ENCODE measurements at regions not wholly inside any gene's neighbourhood (a gene's known extent, or its start where the extent isn't known, plus 50 kb on each side); places are given as distances from the start of the nearest gene placed in this dataset.
"Not testable (repeated sequence)": the region's sequence is repeated elsewhere in the genome, so short reads cannot be mapped to it uniquely, and the experiment has no call there.

DNA sequence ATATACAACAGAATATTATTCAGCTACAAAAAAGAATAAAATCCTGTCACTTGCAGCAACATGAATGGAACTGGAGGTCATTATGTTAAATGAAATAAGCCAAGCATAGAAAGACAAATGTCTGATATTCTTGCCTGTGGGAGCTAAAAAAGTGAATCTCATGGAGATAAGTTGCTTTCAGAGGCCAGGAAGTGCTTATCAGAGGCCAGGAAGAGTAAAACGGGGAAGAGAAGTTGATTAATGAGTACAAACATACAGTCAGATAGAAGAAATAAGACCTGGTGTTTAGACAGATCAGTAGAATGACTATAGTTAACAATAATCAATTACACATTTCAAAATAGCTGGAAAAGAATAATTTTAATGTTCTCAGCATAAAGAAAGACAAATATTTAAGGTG, 54.4 kb upstream of the CPHXL start:
- DNase-seq (ENCODE audit: low spot score): no peak

DNA sequence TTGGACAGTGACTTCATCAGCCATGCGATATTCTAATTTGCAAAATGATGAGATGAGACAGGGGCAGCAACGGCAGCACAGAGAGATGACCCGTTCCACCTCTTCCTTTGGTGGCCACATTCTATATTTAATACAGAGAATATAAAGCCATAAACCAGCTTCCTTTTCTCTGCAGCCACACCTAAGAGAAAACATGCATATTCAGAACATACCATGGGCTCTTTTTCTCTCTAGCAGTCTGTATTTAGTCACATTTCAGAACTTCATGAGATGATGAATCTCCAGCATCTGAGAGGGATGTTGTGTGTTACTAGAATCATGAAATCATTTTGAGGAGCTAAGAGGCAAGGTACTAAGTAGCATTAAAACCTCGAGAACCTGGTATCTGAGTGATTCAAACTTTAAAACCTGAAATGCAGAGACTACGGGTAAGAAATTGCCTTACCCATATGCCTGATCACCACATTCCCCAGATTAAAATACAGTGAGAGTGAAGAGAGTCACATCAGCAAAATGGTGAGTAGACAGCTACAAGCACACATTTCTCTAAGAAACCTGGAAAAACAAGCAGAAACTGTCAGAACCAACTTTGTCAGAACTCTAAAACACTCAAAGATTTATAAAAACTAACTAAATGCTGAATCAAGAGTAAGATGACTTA, 55.5 kb upstream of the CPHXL start:
- no peak for DNase-seq (ENCODE audit: low spot score)

DNA sequence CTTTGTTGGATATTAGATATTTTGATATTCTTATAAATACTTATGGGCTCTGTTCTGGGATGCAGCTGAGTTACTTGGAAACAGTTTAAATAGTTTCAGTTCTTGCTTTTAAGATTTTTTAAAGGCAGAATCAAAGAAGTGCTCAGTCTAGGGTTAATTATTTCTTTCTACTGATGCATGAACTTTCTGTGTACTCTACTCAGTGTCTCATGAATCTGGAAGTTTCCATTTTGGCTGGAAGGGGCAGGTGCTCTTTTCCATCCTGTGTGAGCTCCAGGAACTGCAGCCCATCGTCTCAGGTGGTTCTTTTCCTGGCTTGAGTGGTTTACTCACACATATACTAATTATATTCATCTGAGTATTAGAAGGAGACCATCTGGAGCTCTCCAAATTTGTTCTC, 61.1 kb upstream of the CPHXL start:
- DNase-seq (ENCODE audit: low spot score): no peak

DNA sequence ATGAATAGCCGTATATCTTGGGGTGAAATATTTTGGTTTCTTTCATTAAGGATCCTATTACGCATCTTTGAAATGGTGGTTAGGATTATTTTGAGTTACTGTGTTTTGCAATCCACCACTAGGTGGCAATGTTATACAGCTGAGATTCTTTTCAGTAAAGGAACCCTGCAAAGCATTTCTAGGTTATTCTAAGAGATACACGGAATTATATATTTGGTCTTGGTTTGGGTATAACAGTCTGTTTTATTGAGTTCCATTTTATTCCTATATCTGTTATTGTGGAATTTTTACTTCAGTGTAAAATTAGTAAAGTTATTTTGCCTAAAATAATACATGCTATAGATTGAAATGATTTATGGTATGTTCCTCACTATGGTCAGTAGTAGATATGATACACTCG, 62.9 kb upstream of the CPHXL start:
- DNase-seq (ENCODE audit: low spot score): peak; percentile 65

DNA sequence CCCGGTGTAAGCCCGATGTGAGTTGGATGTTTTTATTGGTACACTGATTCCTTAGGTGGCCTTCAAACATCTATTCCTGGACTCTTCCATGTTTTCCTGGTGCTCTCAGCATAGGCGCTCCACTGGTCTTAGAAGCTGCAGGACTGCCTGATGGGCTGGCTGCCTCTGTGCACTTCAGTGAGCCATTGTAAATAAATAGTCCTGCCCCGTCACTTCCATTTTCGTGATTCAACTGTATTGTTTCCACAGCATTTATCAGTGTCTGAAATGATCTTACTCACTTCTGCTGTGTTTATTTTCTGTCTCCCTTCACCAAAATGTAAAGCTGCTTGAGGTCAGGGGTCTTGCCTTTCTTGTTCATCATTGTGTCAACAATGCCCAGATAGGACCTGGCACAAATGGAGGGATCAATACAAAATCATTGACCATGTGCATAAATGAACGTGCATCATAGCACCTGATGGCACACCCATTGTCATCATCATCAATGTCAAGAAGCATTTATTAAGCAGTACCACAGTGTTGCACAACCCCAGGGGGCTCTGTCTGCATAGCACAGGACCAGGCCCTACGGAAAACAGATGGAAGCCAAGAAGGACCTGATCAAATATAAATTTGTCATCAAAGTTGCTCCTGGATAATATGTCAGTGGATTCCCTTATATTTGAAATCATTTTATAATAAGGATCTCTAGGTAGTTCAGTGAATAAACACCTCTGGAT, 66.6 kb upstream of the CPHXL start:
- DNase-seq (ENCODE audit: low spot score): no peak

DNA sequence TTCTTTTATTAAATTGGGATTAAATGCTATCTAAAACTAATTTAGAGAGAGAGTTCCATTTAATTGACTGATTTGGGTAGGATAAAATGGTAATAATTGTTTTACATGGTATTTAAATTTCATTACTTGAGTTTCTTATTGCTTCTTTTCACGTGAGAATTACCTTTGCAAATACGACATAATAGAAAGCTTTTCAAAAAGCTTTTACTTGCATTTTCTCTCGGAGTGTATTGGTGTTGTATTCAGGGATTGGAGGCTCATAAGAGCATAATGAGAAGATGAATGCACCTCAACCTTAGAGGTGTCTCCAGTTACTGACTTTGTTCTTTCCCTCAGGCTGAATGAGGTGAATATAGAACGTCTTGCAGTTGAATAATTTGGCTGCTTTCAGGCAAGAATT, 67.4 kb upstream of the CPHXL start:
- no peak for DNase-seq (ENCODE audit: low spot score)

DNA sequence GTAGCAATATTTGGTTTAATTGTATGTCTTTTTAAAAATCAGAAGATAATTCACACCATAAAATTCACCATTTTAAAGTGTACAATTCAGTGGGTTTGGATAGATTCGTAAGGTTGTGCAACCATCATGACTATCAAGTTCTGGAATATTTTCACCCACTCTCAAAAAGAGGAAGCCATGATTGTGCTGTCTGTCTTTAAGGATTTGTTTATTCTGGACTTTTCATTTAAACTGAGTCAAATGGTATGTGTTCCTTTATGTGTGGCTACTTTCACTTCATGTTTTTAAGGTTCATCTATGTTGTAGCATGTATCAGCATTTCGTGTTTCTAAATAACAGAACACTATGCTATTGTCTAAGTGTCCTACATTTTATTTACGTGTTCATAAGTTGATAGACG, 68.1 kb upstream of the CPHXL start:
- no peak for DNase-seq (ENCODE audit: low spot score)

DNA sequence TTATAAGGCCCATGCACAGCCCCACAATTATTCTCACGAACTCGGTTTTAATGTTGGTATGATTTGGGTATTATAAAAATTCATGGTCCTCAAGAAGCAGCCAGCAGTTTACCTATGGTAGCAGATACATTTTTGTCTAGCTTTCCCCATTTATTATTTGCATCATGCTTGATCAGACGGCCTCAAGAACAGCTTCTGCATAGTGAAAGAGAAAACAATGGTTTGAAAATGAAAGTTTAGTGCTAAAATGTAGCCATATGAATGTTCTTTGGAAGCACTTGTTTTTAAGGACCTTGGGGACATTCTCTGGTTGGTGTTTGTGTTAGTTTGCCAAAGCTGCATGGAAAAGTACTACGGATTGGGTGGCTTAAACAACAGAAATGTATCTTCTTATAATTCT, 72.4 kb upstream of the CPHXL start:
- no peak for DNase-seq (ENCODE audit: low spot score)

DNA sequence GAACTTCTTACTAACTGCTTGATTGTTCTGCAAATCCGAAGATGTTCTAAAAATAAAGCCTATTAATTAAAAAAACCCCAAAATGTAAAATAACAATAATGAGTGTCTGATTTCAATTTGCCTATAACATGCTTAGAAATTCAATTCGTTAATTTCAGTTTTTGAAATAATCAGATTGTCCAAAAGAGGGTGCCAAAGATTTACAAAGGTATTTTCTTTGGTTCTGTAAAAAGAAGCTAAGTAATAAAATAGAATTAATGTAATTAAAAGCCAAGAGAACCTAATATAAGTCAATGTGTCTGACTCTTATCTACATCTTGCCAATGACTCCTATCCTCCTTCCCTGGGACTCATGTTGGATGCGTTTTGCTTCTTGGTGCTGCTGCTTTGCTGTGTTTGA, 75.0 kb upstream of the CPHXL start:
- no peak for DNase-seq (ENCODE audit: low spot score)

DNA sequence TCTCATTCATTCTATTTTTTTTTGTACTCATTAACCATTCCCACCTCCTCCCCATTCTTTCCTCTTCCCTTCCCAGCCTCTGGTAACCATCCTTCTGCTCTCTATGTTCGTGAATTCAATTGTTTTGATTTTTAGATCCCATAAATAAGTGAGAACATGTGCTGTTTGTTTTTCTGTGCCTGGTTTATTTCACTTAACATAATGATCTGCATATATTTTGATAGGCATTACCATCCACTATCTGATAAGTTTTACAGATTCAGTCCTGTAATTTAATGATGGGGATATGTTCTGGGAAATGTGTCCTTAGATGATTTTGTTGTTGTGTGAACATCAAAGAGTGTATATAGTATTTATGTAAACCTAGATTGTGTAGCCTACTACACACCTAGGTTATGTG, 77.5 kb upstream of the CPHXL start:
- no peak for DNase-seq (ENCODE audit: low spot score)

DNA sequence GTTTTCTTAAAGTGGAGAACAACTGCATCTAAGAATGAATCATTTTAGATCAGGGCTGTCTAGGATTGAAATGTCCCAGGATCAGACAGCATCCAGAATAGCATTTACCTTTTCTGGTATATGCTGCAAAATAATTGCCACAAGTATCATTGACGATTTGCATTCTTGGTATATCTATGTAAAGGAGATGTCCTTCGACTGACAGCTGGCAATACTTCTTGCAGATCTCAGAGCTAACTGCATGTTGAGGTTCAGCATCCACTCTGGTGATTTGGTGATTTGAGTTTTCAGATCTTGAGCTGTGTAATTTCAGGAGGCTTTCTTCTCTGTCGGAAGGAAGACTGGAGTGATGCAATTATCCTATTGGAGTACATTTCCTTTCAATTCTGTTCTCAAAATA, 78.1 kb upstream of the CPHXL start:
- DNase-seq (ENCODE audit: low spot score): no peak

DNA sequence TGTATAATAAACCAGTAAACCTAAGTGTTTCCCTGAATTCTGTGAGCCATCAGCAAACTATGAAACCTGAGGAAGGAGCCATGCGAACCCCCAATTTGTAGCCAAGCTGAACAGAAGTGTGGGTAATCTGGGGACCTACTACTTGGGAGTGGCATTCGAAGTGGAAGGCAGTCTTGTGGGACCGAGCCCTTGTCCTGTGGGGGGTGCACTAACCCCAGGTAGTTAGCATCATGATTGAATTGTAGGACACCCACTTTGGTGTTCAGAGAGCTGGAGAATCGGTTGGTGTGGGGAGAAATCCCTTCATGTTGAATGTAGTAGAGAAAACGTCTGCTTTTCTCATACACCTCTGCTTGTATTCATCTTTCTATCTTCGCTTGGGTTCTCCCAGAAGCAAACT, 79.7 kb upstream of the CPHXL start:
- DNase-seq (ENCODE audit: low spot score): no peak

DNA sequence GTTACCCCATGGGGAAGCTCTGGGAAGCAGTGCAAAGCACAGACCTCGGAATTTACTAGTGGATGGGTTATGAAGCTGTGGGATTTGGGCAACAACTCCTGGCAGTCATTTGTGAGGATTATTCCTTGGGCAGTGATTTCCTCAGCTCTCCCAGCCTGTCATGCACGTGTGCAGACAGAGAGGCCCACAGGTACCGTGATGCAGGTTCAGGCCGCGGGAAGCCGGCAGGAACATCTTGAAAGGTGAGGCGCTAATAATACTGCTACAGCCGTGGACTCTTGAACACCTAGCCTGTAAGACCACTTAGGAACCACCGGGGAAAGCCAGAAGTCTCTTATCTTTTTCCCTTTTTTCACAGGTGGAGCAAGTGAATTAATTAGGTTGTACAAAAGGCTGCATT, 80.2 kb upstream of the CPHXL start:
- DNase-seq (ENCODE audit: low spot score): no peak

DNA sequence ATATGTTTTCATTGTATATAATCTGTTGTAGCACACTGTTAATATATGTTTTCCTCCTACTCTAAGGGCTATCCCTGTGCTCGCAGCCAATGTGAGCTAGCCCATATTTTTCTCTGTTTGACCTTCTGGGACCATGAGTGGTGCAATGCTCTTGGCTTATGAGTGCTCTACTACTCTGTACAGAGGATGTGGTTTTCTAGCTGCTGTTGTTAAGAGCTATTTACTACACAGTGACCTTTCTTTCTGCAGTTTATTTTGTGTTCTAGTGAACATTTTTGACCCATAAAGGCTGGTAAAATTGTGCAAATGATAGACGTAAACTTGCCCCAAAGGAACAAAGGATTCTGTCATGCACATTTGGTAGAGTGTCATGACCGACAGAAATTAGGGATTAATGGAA, 84.1 kb upstream of the CPHXL start:
- no peak for DNase-seq (ENCODE audit: low spot score)

DNA sequence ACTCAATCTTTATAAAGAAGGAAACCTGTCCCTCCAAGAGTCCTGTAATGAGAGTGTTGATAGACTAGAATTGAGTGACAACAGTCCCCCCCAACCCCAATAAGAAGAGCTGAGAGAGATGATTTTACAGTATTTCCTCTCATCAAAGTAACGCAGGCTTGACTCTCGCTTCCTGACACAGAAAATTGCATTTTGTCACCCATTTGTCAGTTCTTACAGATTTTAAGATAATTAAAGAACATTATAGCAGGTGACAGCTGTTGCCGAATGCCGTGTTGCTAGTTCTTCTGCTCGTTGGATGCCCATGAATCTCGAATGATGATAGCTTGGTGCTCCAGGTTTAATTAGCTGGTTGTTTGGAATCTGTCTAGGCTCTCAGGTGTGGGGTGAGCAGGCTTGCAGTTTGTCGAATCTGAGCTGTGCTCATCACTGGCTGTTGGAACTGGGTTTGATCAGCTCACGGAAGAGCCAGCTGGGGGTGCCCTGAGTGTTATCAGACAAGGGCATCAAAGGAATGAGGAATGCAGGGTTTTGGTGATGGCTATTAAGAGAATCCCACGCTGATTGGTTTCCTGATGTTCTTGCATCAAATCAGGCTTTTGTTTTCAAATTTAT, 84.8 kb upstream of the CPHXL start:
- no peak for DNase-seq (ENCODE audit: low spot score)

DNA sequence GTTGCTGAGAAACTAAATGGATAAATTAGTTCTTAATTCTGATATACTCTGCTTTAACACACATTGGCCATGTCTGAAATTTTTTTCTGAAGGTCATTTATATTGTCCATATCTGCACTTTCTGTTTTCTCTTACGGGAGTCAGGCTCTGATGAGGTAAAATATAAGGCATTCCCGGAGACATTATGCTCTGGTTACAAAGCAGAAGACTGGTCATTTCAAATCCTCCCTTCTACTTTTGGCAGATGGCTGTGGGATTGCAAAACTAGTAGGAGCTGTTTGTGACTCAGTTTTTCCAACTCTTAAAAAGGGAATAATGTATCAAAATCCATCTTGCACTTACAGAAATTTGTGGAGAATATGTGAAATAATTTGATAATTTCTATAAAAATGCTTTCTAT, 92.2 kb upstream of the CPHXL start:
- no peak for DNase-seq (ENCODE audit: low spot score)

DNA sequence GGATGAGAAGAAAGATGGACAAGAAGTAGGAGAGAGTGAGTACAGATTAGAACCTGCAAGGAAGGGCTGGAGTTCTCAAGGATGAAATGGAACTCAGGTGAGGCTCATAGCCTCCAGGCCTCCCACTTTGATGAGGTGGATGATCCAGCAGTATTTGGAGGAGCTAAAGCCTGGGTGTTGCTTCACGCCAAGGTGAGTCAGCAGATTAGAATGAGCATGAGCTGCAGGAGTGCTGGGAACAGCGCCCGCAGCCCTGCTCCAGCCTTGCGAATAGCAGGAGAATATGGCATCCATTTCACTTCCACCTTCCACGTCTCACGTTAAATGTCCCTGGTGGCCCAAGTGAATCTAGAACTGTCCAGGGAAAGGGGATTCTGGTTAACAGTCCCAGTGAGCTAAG, 94.4 kb upstream of the CPHXL start:
- no peak for DNase-seq (ENCODE audit: low spot score)

DNA sequence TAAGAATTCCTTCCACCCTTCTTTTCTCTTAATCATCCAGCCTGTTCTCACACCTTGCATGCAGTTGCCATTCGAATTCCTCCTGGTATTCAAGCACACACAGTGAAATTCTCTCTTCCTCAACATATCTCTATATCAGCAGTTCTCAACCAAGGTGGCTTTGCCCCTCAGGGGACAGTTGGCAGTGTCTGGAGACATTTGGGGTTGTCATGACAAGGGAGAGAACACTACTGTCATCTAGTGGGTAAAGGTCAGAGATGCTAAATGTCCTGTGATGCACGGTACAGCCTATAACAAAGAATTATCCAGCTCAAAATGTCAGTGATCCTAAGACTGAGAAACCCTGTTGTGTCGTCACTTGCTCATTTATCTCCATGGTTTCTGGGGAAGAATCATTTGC, 94.8 kb upstream of the CPHXL start:
- DNase-seq (ENCODE audit: low spot score): no peak

DNA sequence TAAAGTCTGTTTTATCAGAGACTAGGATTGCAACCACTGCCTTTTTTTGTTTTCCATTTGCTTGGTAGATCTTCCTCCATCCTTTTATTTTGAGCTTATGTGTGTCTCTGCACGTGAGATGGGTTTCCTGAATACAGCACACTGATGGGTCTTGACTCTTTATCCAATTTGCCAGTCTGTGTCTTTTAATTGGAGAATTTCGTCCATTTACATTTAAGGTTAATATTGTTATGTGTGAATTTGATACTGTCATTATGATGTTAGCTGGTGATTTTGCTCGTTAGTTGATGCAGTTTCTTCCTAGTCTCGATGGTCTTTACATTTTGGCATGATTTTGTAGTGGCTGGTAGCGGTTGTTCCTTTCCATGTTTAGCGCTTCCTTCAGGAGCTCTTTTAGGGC, 99.5 kb upstream of the CPHXL start:
- not testable (repeated sequence) for DNase-seq (ENCODE audit: low spot score)

DNA sequence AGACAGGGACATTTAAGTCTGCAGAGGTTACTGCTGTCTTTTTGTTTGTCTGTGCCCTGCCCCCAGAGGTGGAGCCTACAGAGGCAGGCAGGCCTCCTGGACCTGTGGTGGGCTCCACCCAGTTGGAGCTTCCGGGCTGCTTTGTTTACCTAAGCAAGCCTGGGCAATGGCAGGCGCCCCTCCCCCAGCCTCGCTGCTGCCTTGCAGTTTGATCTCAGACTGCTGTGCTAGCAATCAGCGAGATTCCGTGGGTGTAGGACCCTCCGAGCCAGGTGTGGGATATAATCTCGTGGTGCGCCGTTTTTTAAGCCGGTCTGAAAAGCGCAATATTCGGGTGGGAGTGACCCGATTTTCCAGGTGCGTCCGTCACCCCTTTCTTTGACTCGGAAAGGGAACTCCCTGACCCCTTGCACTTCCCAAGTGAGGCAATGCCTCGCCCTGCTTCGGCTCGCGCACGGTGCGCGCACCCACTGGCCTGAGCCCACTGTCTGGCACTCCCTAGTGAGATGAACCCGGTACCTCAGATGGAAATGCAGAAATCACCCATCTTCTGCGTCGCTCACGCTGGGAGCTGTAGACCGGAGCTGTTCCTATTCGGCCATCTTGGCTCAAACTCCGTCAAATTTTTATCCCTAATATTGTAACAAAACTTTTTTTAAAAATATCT, 101.2 kb upstream of the CPHXL start:
- DNase-seq (ENCODE audit: low spot score): not testable (repeated sequence)

DNA sequence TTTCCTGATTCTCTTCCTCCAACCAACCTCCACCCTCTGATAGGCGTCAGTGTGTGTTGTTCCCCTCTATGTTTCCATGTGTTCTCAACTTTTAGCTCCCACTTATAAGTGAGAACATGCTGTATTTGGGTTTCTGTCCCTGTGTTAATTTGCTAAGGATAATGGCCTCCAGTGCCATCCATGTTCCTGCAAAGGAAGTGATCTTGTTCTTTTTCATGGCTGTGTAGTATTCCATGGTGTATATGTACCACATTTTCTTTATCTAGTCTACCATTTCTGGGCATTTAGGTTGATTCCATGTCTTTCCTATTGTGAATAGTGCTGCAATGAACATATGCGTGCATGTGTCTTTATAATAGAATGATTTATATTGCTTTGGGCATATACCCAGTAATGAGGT, 107.1 kb upstream of the CPHXL start:
- not testable (repeated sequence) for DNase-seq (ENCODE audit: low spot score)

DNA sequence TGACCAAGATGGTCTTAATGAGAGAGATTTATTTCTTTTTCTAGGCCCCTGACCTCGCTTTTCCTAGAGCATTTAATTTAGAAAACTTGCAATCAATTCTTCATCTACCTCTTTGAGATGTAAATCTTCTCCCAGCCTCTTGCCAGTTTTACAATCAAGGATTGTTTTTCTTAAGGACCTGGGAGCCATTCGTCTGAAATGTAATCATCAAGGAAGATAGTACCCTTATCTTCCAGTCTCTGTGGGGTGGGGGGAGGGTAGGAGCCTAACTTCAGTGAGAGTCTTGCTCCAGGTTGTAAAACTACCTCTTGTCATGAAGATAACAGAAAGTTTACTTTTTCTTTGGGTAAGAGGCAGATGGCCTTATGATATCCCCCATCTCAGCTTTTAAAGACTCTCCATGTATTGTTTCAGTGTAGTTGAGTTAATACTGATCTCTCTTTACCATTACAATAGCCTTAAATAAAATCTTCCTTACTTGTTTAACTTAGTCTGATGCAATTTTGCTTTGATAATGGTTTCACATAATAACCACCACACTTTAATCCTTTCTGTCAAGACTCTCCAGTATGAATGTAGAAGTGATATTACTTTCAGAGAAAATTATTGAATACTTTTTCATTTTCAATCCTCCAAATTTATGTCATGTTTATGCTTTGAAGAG, 110.2 kb upstream of the CPHXL start:
- no peak for DNase-seq (ENCODE audit: low spot score)

DNA sequence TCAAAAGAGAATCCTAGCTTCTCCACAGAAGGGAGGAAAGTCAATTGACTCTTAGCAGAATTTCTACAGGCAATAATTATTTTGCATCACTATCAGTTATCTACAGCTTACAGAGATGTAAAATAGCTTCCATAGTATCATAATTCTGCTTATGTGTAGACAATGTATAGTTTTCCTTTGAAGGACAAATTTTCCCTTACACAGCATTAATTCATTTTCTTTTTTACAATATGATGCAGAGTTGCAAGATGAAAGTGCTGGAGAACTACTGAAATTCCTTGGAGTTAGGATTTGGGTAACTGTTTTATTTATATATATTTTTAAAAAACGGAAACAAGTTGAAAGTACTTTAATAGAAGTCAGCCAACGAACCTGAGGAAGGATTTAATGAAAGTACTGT, 111.0 kb upstream of the CPHXL start:
- no peak for DNase-seq (ENCODE audit: low spot score)
